GM12875 (cell line): ENCODE measurements at regions not wholly inside any gene's neighbourhood (a gene's known extent, or its start where the extent isn't known, plus 50 kb on each side); places are given as distances from the start of the nearest gene placed in this dataset.

ENCODE experiments used
- H3K4me3 ChIP-seq: one replicate; pipeline ENCODE4 v1.5.1; 2011; ENCODE audit warnings: low read depth, low read length, control low read depth
- CTCF ChIP-seq: IDR thresholded peaks from 2 replicates; pipeline ENCODE4 v1.5.1; 2011; ENCODE audit warnings: low read depth, mild to moderate bottlenecking, control low read depth, inconsistent platforms, low read length, moderate library complexity, borderline replicate concordance; ENCODE audit not compliant: insufficient read depth

- TF ChIP-seq CTCF = no peak
- H3K4me3 ChIP-seq = no peak overlapping the region
These were observed 118.7 kb downstream of the BEGAIN start for GRCh38 chr14:100468557-100468956.

GRCh38 chr14:100469632-100470522 lies 117.3 kb downstream of the BEGAIN start:
- H3K4me3 ChIP-seq = no peak overlapping the region
- TF ChIP-seq CTCF = no peak

GRCh38 chr14:100470523-100470897 lies 116.7 kb downstream of the BEGAIN start:
- TF ChIP-seq CTCF = no peak
- H3K4me3 ChIP-seq = no peak overlapping the region

GRCh38 chr14:100471441-100472093 lies 115.7 kb downstream of the BEGAIN start:
- H3K4me3 ChIP-seq = no peak overlapping the region
- no peak for TF ChIP-seq CTCF

GRCh38 chr14:100472094-100472455 lies 115.1 kb downstream of the BEGAIN start:
- TF ChIP-seq CTCF = no peak
- H3K4me3 ChIP-seq = no peak overlapping the region

- TF ChIP-seq CTCF = no peak
- H3K4me3 ChIP-seq = no peak overlapping the region
These were observed 114.7 kb downstream of the BEGAIN start for GRCh38 chr14:100472491-100472890.

GRCh38 chr14:100473249-100473648 lies 114.0 kb downstream of the BEGAIN start:
- no peak for TF ChIP-seq CTCF
- H3K4me3 ChIP-seq = no peak overlapping the region
